ENCODE measurements at regions not wholly inside any gene's neighbourhood (a gene's known extent, or its start where the extent isn't known, plus 50 kb on each side); places are given as distances from the start of the nearest gene placed in this dataset.

GRCh38 chr5:8981496-8981895 is 564.4 kb downstream of the SEMA5A start:
- H3K9ac ChIP-seq (replicated peaks in 1 of 4; ENCODE audit: extremely low read depth in 1 of 4, low read depth in 3 of 4, low read length in 3 of 4) = no peak overlapping the region
- no peaks in the 10 kb centered on the region for H3K9me3 ChIP-seq (ENCODE audit: insufficient read depth in 2 of 2, low read depth in 1 of 2, low read length in 1 of 2)
- H3K27ac ChIP-seq (ENCODE audit: low read depth, low read length) = no peak overlapping the region
- H3K23ac ChIP-seq (ENCODE audit: insufficient read length) = no peak overlapping the region
- H3K4me2 ChIP-seq (ENCODE audit: insufficient read depth in 1 of 2, low read depth in 2 of 2, low read length in 2 of 2) = no peak overlapping the region
- ChIA-PET POLR2A (ENCODE audit: partially characterized antibody) (no interaction called here), CTCF (ENCODE audit: partially characterized antibody) (interaction anchor here (1.2 kb wide), 1 partner anchor 73 kb away, joined by 3 read pairs; no protein-coding TSS in a partner anchor)
- H3K14ac ChIP-seq (ENCODE audit: insufficient read length) = no peak overlapping the region
- H2BK15ac ChIP-seq (ENCODE audit: low read length) = no peak overlapping the region
- FAIRE-seq (no peak), DNase-seq (ENCODE audit: low read depth in 1 of 2, low spot score in 2 of 2) (no peak)
- WGBS, 2 experiments (ENCODE audit: extremely low coverage in 1 of 2, insufficient coverage in 1 of 2, insufficient read length in 1 of 2, insufficient replicate concordance in 2 of 2, low coverage in 1 of 2, low lambda C conversion rate in 2 of 2, missing lambda C conversion rate in 1 of 2) = 75% methylated on average over 1 of the region's 1 CpG; no CpG with 5 or more reads in 1 of the 2 experiments
- H3K18ac ChIP-seq (ENCODE audit: extremely low read depth, low read length) = no peak overlapping the region
- H2BK5ac ChIP-seq (ENCODE audit: low read depth, low read length) = no peak overlapping the region
- 0 out of 7 replicates have a peak, but pooled peaks cover 0 to 2% (median 0%) of the 10 kb centered on the region in 4 experiments for H3K4me1 ChIP-seq (replicated peaks in 1 of 4; ENCODE audit: control insufficient read depth in 3 of 4, insufficient read depth in 4 of 4, low read length in 3 of 4)
- H2BK20ac ChIP-seq (ENCODE audit: low read length) = no peak overlapping the region
- no peak overlapping the region for H4K91ac ChIP-seq (replicated peaks; ENCODE audit: insufficient read length, low read length)
- H3K23me2 ChIP-seq (ENCODE audit: low read depth, low read length) = no peaks in the 10 kb centered on the region
- no peaks in the 10 kb centered on the region for H3K79me1 ChIP-seq (ENCODE audit: low read depth, low read length)
- no peak overlapping the region for H2BK120ac ChIP-seq (replicated peaks; ENCODE audit: low read depth, low read length)
- H4K5ac ChIP-seq (ENCODE audit: insufficient read length, low read depth, low read length) = no peak overlapping the region
- H3K36me3 ChIP-seq (ENCODE audit: control insufficient read depth in 2 of 4, insufficient read depth in 4 of 4, low read length in 3 of 4) = no peaks in the 10 kb centered on the region
- peak overlapping the region; percentile 81; the same call in 1 of the 2 replicates for H2AFZ ChIP-seq (ENCODE audit: low read length)
- no peak overlapping the region for H2BK12ac ChIP-seq (ENCODE audit: low read depth, low read length)
- no peak overlapping the region for H3K56ac ChIP-seq (replicated peaks; ENCODE audit: insufficient read length, low read depth, low read length)
- no peaks in the 10 kb centered on the region for H4K20me1 ChIP-seq (replicated peaks in 1 of 2; ENCODE audit: control insufficient read depth in 1 of 2, insufficient read depth in 2 of 2, low read length in 2 of 2)
- H3K4me3 ChIP-seq (ENCODE audit: extremely low read depth in 1 of 4, insufficient read depth in 2 of 4, low read depth in 3 of 4, low read length in 4 of 4) = no peak overlapping the region
- H3K79me2 ChIP-seq (ENCODE audit: control insufficient read depth in 1 of 2, insufficient read depth in 2 of 2, low read length in 2 of 2) = no peaks in the 10 kb centered on the region
- H3K27me3 ChIP-seq (replicated peaks in 1 of 4; ENCODE audit: control insufficient read depth in 3 of 4, extremely low read depth in 1 of 4, insufficient read depth in 3 of 4, low read length in 3 of 4) = no peaks in the 10 kb centered on the region
- H4K8ac ChIP-seq (ENCODE audit: extremely low read depth, insufficient read depth, low read length) = no peak overlapping the region
- no peak overlapping the region for H3K4ac ChIP-seq (replicated peaks; ENCODE audit: insufficient read length, low read depth, low read length)
- no peak overlapping the region for H2AK5ac ChIP-seq (ENCODE audit: low read depth, low read length)
- TF ChIP-seq GABPA (IDR thresholded peaks at IDR 0.05; ENCODE audit: borderline replicate concordance, insufficient read depth, low read length) = no peak

Measured in H1 (cell line).